ENCODE measurements at regions not wholly inside any gene's neighbourhood (a gene's known extent, or its start where the extent isn't known, plus 50 kb on each side); places are given as distances from the start of the nearest gene placed in this dataset.

GRCh38 chr15:39208187-39208586 is 372.7 kb upstream of the THBS1 start (continued):
- TF ChIP-seq ZNF274 (IDR thresholded peaks at IDR 0.05; ENCODE audit: borderline replicate concordance, extremely low read depth, low read length) (no peak), POLR2A (IDR thresholded peaks at IDR 0.05; ENCODE audit: control extremely low read depth in 1 of 2, low read depth in 2 of 2, low read length in 2 of 2) (no peak)
